ENCODE measurements at regions not wholly inside any gene's neighbourhood (a gene's known extent, or its start where the extent isn't known, plus 50 kb on each side); places are given as distances from the start of the nearest gene placed in this dataset.
"Not testable (repeated sequence)": the region's sequence is repeated elsewhere in the genome, so short reads cannot be mapped to it uniquely, and the experiment has no call there.

DNA sequence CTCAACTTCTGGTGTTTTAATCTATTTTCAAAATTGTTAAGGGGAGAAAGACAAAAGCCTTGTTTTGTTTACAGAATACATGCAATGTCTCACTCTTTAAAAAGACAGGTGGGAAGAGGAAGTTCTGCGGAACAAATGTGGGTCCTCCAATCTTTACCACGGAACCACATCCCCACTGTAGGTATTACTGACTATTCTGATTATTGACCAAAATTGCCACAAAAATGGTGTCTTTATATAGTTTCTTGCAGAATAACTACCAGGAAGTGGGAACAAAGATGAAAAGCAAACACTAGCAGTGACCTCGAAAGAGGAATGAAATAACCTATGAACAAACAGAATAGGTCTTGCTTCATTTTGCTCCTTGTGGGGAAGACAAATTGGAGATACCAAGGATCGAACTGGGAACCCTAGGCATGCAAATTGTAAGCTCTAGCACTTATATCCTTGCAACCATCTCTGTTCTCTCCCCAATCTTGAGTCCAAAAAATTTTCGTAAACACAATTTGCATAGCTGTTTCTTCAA, 106.7 kb downstream of the GPX5 start:
- Histone ChIP-seq H3K4me1 (ENCODE audit: control insufficient read depth, insufficient read depth, low read length) (peaks cover 11% of the 10 kb centered on the region), H3K4me2 (ENCODE audit: low read length) (no peak overlapping the region), H3K9ac (ENCODE audit: low read depth, low read length) (no peak overlapping the region), H3K27me3 (ENCODE audit: control insufficient read depth, insufficient read depth, low read length) (peaks cover 34% of the 10 kb centered on the region), H3K9me3 (replicated peaks; ENCODE audit: low read length) (no peaks in the 10 kb centered on the region), H3K4me3 (ENCODE audit: low read length) (no peak overlapping the region), H3K36me3 (ENCODE audit: insufficient read depth, low read length) (no peaks in the 10 kb centered on the region)

DNA sequence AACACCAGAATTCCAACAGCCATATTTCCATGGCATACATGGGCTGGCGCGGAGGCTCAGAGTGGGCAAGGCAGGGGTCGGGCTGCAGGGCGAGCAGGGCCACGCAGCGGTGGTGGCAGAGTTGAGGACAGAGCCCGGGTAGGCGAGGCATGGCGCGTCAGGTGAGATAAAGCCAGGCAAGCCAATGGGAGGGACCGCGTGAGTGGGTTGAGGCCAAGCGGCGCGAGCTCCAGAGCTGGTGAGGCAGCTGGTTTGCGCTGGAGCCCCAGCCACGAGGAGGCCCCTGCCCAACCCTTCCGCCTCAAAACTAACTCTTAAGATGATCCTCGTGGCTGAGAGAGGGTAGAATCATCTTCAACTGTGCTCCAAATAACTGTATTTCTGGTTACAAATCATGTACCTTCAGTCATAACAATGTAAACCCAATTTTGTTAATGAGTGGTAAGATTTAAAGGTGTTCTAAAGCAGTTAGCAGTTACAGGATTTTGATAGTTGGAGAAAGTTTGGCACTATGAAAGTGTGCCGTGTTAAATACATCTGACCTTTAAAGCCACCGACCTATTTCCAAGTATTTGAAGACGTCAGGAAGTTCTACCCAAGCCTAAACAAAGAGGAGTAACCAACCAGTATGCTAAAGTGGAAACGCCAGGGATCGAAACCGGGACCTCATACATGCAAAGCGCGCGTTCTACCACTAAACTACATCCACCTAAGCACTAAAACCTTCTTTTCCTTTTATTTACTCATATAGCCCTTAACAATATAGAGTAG, 107.9 kb downstream of the GPX5 start:
- Histone ChIP-seq H3K27me3 (ENCODE audit: control insufficient read depth, insufficient read depth, low read length) (peaks cover 36% of the 10 kb centered on the region), H3K9me3 (replicated peaks; ENCODE audit: low read length) (no peaks in the 10 kb centered on the region), H3K9ac (ENCODE audit: low read depth, low read length) (no peak overlapping the region), H3K36me3 (ENCODE audit: insufficient read depth, low read length) (no peaks in the 10 kb centered on the region), H3K4me2 (ENCODE audit: low read length) (no peak overlapping the region), H3K4me3 (ENCODE audit: low read length) (no peak overlapping the region), H3K4me1 (ENCODE audit: control insufficient read depth, insufficient read depth, low read length) (peaks cover 11% of the 10 kb centered on the region)

DNA sequence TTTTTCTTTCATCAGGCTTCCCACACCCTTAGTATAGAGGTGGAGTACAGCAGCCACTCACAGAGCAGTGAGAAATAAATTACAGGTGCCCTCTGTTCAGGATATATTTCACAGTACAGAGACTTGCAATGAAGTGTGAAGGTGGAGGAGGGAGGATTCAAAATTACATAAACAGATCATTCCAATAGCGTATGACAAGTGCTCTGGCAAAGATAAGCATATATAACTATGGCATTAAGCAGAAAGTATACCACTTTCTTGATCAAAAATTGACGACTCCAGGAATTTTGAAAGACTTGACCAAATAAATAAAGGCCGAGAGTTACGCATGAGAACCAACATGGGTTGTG, 108.7 kb downstream of the GPX5 start:
- Histone ChIP-seq H3K4me1 (ENCODE audit: control insufficient read depth, insufficient read depth, low read length) (peaks cover 11% of the 10 kb centered on the region), H3K4me2 (ENCODE audit: low read length) (peak overlapping the region; percentile 88), H3K27me3 (ENCODE audit: control insufficient read depth, insufficient read depth, low read length) (peaks cover 36% of the 10 kb centered on the region), H3K9ac (ENCODE audit: low read depth, low read length) (no peak overlapping the region), H3K36me3 (ENCODE audit: insufficient read depth, low read length) (no peaks in the 10 kb centered on the region), H3K4me3 (ENCODE audit: low read length) (peak overlapping the region; percentile 66), H3K9me3 (replicated peaks; ENCODE audit: low read length) (no peaks in the 10 kb centered on the region)

DNA sequence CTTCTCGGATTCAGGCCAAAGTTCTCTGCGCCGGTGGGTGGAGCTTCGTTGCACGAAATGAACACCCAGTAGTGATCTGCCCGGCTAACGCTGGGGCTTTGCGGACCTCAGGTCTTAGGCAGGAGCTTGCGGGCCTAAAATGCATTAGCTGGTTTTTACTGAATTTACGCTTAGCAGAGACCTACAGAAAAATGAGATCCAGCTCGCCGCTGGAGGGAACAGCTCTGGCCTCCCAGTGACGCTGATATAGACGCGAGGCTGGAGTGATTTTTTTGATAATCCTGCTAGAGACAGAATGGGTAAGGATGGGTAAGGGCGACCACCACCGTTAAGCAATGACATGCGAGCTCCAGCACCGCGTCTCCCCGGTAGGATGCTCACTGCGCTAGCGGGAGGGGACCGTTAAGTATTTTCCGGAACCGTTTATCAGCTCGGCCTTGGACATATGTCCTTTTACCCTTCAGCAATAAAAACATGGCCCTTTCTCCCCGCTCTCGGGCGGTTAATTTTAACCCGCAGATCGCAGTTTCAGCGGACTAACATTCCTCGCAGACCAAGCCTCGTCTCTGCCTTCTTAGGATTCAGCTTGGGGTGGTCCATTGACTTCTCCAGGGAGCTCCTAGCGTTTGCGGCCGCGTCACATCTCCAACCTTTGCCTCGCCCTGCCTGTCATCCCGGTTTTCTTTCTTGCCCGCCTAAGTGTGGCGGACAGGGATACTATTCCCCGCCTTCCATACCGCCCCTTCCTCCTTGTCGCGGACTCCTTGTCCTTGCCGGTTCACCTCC, 109.3 kb downstream of the GPX5 start:
- peak overlapping the region; percentile 66 for H3K4me3 ChIP-seq (ENCODE audit: low read length)
- no peaks in the 10 kb centered on the region for H3K36me3 ChIP-seq (ENCODE audit: insufficient read depth, low read length)
- H3K4me1 ChIP-seq (ENCODE audit: control insufficient read depth, insufficient read depth, low read length) = peaks cover 11% of the 10 kb centered on the region
- peak overlapping the region; percentile 88 for H3K4me2 ChIP-seq (ENCODE audit: low read length)
- no peak overlapping the region for H3K9ac ChIP-seq (ENCODE audit: low read depth, low read length)
- no peaks in the 10 kb centered on the region for H3K9me3 ChIP-seq (replicated peaks; ENCODE audit: low read length)
- H3K27me3 ChIP-seq (ENCODE audit: control insufficient read depth, insufficient read depth, low read length) = peaks cover 36% of the 10 kb centered on the region

DNA sequence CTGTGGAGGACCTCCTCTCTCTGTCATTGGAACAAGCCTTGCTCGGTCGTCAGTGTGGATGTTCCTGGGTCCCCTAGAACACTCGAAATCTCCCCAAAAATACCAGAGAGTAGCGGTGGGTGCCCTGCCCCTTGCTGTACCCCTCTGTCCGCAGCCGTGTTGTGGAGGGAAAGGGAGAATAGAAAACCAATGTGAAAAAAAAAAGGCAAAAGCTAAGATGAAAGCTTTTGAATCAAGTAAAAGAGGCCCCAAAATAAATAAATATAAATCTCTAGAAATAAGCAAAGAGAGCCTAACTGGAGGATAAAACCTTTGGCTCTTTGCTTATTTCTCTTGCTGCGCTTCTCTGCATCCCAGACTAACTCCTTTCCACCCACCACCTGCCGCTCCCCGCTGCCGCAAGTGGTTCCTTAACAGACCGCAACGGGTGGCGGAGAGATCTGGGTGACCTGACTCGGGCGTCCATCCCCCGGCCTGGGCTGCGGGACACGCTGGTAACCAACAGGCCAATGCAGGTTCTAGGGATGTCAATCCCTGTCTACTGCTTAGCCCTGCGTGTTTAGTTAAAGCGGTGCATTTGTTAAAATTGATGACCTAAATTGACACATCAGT, 110.0 kb downstream of the GPX5 start:
- H3K9me3 ChIP-seq (replicated peaks; ENCODE audit: low read length) = no peaks in the 10 kb centered on the region
- H3K4me2 ChIP-seq (ENCODE audit: low read length) = peak overlapping the region; percentile 88
- peak overlapping the region; percentile 66 for H3K4me3 ChIP-seq (ENCODE audit: low read length)
- peaks cover 36% of the 10 kb centered on the region for H3K27me3 ChIP-seq (ENCODE audit: control insufficient read depth, insufficient read depth, low read length)
- peaks cover 11% of the 10 kb centered on the region for H3K4me1 ChIP-seq (ENCODE audit: control insufficient read depth, insufficient read depth, low read length)
- no peaks in the 10 kb centered on the region for H3K36me3 ChIP-seq (ENCODE audit: insufficient read depth, low read length)
- no peak overlapping the region for H3K9ac ChIP-seq (ENCODE audit: low read depth, low read length)

DNA sequence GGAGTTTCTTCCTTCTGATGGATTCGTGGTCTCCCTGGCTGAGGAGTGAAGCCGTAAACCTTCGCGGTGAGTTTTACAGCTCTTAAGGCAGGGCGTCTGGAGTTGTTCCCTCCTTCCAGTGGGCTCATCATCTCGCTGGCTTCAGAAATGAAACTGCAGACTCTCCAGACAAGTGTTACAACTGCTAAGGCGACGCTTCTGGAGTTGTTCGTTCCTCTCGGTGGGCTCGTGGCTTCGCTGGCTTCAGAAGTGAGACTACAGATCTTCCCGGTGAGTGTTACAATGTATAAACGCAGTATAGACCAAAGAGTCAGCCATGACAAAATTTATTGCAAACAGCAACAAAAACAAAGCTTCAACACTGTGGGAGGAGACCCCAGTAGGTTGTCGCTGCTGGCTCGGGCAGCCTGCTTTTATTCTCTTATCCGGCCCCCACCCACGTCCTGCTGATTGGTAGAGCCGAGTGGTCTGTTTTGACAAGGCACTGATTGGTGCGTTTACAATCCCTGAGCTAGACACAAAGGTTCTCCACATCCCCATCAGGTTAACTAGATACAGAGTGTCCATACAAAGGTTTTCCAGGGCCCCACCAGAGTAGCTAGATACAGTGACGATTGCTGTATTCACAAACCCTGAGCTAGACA, 113.2 kb downstream of the GPX5 start:
- H3K36me3 ChIP-seq (ENCODE audit: insufficient read depth, low read length) = no peaks in the 10 kb centered on the region
- peaks cover 34% of the 10 kb centered on the region for H3K27me3 ChIP-seq (ENCODE audit: control insufficient read depth, insufficient read depth, low read length)
- H3K4me3 ChIP-seq (ENCODE audit: low read length) = no peak overlapping the region
- peaks cover 11% of the 10 kb centered on the region for H3K4me1 ChIP-seq (ENCODE audit: control insufficient read depth, insufficient read depth, low read length)
- no peak overlapping the region for H3K4me2 ChIP-seq (ENCODE audit: low read length)
- no peak overlapping the region for H3K9ac ChIP-seq (ENCODE audit: low read depth, low read length)
- no peaks in the 10 kb centered on the region for H3K9me3 ChIP-seq (replicated peaks; ENCODE audit: low read length)

DNA sequence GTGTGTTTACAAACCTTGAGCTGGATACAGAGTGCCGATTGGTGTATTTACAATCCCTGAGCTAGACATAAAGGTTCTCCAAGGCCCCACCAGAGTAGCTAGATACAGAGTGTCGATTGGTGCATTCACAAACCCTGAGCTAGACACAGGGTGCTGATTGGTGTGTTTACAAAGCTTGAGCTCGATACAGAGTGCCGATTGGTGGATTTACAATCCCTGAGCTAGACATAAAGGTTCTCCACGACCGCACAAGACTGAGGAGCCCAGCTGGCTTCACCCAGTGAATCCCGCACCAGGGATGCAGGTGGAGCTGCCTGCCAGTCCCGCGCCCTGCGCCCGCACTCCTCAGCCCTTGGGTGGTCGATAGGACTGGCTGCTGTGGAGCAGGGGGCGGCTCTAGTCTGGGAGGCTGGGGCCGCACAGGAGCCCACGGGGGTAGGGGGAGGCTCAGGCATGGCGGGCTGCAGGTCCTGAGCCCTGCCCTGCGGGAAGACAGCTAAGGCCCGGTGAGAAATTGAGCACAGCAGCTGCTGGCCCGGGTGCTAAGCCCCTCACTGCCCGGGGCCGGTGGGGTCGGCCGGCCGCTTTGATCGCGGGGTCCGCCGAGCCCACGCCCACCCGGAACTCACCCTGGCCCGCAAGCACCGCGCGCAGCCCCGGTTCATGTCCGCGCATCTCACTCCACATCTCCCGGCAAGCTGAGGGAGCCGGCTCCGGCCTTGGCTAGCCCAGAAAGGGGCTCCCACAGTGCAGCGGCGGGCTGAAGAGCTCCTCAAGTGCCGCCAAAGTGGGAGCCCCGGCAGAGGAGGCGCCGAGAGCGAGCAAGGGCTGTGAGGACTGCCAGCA, 114.0 kb downstream of the GPX5 start:
- H3K4me2 ChIP-seq (ENCODE audit: low read length); H3K4me3 ChIP-seq (ENCODE audit: low read length); H3K4me1 ChIP-seq (ENCODE audit: control insufficient read depth, insufficient read depth, low read length); H3K9ac ChIP-seq (ENCODE audit: low read depth, low read length); H3K9me3 ChIP-seq (replicated peaks; ENCODE audit: low read length); H3K36me3 ChIP-seq (ENCODE audit: insufficient read depth, low read length): not testable (repeated sequence)
- peaks cover 28% of the 10 kb centered on the region for H3K27me3 ChIP-seq (ENCODE audit: control insufficient read depth, insufficient read depth, low read length)

DNA sequence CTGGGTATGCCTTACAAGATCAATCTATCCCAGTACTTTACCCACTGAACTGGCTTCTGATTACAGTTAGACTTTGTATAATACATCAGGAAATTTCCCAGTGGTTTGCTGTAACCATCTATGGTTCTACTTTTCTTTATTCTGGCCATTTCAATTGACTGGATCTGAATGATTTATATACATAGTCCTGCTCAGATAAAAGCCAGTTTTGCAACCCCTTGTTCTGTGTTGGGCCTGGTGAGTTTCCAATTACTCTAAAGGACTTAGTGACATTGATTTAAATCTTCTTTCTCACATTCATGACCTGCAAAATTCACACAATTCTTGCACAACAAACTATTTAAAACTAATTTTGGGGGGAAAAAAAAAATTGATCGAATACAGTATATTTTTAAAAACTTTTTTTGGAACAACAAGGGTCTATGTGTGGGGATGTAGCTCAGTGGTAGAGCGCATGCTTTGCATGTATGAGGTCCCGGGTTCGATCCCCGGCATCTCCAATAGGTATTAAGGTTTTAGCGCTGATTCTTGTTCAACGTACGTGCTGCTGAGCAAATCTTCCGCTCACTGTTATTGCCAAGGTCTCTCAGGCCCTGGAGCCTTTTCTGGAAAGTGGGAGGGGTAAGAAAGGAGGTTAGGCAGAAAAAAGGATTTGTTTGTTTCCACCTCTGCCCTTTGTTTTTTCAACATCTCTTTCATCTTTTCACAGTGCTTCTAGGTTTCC, 117.5 kb downstream of the GPX5 start:
- Histone ChIP-seq H3K27me3 (ENCODE audit: control insufficient read depth, insufficient read depth, low read length) (no peaks in the 10 kb centered on the region), H3K4me3 (ENCODE audit: low read length) (no peak overlapping the region)

DNA sequence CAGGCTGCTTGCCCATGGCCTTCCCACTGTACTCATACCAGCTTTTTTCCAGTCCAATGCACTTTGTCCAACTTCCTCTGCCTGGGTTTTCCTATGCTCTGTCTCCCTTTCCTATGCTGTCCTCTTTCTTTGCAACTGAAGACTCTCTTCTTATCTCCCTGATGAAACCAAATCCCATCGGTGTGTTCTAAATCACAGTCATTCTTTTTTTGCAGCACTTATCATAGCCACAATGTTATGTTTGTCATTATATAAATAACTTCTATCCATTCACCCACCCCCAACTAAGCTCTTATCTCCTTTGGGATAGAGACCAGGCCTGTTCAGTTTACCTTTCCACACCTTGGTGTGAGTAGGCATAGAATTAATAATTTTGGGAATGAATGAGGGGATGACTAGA, 121.0 kb downstream of the GPX5 start:
- Histone ChIP-seq H3K36me3 (ENCODE audit: insufficient read depth, low read length) (no peaks in the 10 kb centered on the region), H3K4me2 (ENCODE audit: low read length) (no peak overlapping the region), H3K4me3 (ENCODE audit: low read length) (no peak overlapping the region), H3K4me1 (ENCODE audit: control insufficient read depth, insufficient read depth, low read length) (no peaks in the 10 kb centered on the region), H3K9me3 (replicated peaks; ENCODE audit: low read length) (no peaks in the 10 kb centered on the region), H3K27me3 (ENCODE audit: control insufficient read depth, insufficient read depth, low read length) (peaks cover under 1% of the 10 kb centered on the region), H3K9ac (ENCODE audit: low read depth, low read length) (no peak overlapping the region)

More for the DNA sequence above, 117.5 kb downstream of the GPX5 start:
- no peaks in the 10 kb centered on the region for H3K4me1 ChIP-seq (ENCODE audit: control insufficient read depth, insufficient read depth, low read length)
- no peaks in the 10 kb centered on the region for H3K36me3 ChIP-seq (ENCODE audit: insufficient read depth, low read length)
- H3K4me2 ChIP-seq (ENCODE audit: low read length) = no peak overlapping the region
- no peak overlapping the region for H3K9ac ChIP-seq (ENCODE audit: low read depth, low read length)
- no peaks in the 10 kb centered on the region for H3K9me3 ChIP-seq (replicated peaks; ENCODE audit: low read length)
